GM19099 (cell line): ENCODE measurements at regions not wholly inside any gene's neighbourhood (a gene's known extent, or its start where the extent isn't known, plus 50 kb on each side); places are given as distances from the start of the nearest gene placed in this dataset.

Experiments used
- POLR2A ChIP-seq: IDR thresholded peaks from 3 replicates; pipeline ENCODE4 v1.6.1; 2011; ENCODE audit warnings: low read depth; ENCODE audit not compliant: insufficient read length; ENCODE audit errors: extremely low read depth

- TF ChIP-seq POLR2A = no peak
Measured at GRCh38 chr13:73674570-73674969, 459.6 kb downstream of the KLF12 start.

GRCh38 chr13:73673931-73674330 lies 460.3 kb downstream of the KLF12 start:
- no peak for TF ChIP-seq POLR2A

GRCh38 chr13:73672492-73672891 lies 461.7 kb downstream of the KLF12 start:
- no peak for TF ChIP-seq POLR2A

- no peak for TF ChIP-seq POLR2A
Measured at GRCh38 chr13:73671732-73672131, 462.5 kb downstream of the KLF12 start.

GRCh38 chr13:73671011-73671410 lies 463.2 kb downstream of the KLF12 start:
- no peak for TF ChIP-seq POLR2A

DNA sequence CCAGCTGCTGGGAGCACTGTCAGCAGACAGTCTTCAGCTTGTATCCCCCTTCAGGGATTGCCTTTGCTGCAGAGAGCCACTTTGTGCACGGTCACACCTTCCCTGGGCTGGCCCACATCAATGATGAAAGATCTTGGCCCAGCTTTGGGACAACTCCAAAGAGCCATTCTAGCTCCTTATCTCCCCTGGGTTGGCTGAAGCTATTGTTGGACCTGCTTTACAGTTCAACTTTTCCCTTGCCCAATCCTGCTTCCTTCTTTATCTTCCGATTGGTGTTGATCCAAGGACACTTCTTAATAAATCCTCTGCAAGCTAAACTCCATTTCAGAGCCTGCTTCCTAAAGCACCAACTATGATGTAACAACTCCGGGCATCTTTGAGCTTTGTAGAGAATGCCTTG lies 466.4 kb downstream of the KLF12 start:
- TF ChIP-seq POLR2A = no peak

DNA sequence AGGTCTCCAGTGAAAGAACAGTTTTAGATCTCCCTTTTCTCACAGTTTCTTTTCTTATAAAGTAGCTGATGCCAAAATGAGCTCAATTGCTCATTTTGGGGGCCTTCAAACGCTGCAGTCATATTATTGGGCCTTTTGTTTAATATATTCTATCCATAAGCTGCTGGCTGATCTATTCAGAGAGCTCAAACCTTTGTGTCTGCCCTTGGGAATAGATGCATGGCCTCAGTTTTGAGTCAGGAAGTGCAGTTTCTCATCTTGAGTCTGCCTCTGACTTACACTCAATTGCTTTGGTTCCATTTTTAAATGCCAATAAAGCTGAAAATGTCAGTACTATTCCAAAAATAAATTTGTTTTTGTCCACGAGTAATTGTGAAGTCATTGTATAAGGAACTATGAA lies 468.9 kb downstream of the KLF12 start:
- TF ChIP-seq POLR2A = no peak

GRCh38 chr13:73664851-73665250 lies 469.4 kb downstream of the KLF12 start:
- TF ChIP-seq POLR2A = no peak

DNA sequence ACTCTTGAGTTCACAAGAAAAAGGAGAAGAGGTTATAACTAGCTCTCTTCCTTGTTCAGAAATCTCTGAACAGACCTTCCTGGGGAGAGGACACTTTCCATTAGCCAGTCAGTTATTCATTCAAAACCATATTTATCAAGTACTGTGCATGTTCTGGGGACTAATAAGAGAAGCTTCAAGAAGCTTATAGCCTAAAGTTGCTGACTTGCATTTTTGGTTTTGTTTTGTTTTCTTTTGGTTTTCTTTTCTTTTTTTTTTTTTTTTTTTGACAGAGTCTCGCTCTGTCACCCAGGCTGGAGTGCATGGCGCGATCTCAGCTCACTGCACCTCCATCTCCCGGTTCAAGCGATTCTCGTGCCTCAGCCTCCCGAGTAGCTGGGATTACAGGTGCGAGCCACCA lies 471.4 kb downstream of the KLF12 start:
- no peak for TF ChIP-seq POLR2A

DNA sequence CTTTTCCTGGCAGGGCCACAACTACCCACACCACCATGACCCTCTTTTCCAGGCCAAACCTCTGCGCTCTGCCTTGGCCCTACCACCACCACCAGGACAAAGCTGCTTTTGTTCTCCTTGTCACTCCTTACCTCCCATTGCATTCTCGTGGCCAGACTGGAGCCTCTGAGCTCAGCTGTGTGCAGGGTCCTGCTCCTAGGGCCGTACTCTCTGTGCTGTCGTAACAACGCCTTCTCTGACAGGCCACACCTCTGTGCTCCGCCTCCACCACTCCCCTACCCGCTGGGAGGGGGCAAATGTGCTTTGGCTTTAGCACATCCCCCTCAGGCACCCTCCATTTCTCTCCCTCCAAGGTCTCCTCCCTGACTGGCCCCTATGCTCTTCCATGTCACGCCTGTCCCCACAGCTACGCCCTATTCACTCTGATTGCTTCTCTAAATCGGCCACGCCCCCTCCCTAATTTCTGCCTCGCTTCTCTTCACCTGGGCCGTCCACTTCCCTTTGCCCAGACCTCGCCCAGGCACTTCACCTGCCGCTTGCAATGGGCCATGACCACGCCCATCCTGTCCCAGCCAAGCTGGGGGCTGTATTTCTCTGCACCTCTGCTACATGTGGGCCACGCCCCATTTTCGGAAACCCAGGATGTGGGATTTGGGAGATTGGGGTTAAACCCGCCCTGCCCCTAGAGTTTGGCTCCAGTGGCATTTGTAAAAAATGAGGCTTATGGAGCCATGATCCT lies 472.3 kb downstream of the KLF12 start:
- TF ChIP-seq POLR2A = no peak

DNA sequence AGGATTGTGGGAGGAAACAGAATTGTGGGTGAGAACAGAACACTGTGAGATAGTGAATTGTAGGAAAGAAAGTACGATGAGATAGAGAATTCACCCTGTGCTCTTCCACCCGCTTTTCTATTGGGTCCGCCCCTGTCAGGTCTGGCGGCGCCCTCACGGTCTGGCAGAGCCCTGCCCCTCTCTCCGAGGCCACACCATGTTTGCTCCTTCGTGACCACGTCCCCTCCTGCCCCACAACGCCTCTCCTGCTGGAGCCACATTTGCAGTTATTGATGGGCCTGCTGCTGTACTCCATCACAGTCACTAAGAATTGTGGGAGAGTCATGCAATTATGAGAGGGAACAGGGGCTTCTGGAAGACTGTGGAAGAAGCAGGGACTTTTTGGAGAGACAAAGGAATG lies 473.1 kb downstream of the KLF12 start:
- no peak for TF ChIP-seq POLR2A

GRCh38 chr13:73658639-73659038 lies 475.6 kb downstream of the KLF12 start:
- TF ChIP-seq POLR2A = no peak

DNA sequence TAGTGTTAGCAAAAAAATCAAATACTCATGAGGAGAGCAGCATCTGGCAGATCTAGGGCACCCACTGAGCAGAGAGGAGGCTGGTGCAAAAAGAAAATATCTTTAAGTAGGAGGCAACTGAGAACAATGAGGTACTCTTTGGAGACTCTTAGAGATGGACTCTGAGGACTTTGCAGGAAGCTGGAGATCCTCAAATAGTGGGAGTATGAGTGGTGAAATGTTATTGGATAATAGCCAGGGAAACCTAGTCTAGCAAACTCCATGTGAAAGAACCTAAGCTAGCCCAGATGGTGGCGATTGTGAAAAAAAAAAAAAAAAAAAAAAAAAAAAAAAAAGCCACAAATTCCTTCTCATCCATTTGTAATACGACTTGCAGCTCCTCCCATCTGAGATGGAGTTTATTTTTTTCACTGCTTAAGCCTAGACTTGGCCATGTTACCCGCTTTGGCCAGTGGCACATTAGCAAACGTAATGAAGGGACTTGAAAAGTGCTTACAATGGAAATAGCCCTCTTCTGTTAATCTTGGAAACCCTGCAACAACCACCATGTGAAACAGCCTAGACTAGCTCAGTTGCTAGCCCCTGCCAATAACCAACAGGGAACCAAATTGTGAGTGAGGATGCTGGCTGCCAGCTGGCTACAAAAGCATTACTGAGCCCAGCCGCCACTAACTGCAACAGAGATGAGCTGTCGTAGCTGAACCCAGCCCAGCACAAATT lies 476.2 kb downstream of the KLF12 start:
- no peak for TF ChIP-seq POLR2A

DNA sequence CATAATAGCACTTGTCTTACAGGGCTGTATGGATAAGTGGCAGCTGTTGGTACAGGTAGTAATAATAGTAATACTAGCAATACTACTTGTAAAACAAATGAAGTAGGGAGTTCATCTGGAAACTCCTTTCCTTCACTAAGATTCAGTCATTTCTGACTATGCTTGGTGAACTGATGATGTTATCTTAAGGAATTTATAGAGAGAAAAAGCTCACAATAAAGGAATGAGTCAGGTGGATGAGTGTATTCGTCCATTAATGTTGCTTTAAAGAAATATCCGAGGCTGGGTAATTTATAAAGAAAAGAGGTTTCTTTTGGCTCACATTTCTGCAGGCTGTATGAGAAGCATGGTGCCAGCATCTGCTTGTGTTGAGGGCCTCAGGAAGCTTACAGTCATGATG lies 477.3 kb downstream of the KLF12 start:
- TF ChIP-seq POLR2A = no peak

DNA sequence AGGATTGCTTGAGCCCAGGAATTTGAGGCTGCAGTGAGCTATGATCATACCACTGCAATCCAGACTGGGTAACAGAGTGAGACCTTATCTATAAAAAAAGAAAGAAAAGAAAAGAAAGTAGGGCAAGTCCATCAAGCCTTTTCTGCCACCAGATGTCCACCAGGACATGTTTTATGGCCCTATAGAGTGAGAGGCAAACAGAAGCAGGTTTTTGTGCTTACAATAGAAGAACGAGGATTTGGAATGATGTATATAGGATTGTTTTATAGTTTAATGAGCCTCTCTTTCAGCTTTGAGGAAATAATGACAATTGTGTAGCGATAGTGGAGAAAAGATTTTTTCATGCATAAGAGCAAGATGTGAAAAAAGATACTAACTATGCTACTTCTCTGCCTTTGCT lies 480.5 kb downstream of the KLF12 start:
- no peak for TF ChIP-seq POLR2A

DNA sequence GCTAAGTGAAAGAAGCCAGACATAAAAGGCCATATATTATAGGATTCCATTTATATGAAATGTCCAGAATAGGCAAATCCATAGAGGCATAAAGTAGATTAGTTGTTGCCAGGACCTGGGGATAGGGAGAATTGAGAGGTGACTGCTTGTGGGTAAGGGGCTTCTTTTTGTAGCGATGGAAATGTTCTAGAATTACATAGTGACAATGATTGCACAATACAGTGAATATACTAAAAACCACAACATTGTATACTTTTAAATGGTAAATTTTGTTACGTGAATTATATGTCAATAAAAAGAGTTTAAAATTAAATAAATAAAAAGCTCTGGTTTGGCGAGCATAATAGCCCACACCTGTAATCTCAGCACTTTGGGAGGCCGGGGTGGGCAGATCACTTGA lies 486.8 kb downstream of the KLF12 start:
- no peak for TF ChIP-seq POLR2A
